ENCODE measurements at regions not wholly inside any gene's neighbourhood (a gene's known extent, or its start where the extent isn't known, plus 50 kb on each side); places are given as distances from the start of the nearest gene placed in this dataset.

DNA sequence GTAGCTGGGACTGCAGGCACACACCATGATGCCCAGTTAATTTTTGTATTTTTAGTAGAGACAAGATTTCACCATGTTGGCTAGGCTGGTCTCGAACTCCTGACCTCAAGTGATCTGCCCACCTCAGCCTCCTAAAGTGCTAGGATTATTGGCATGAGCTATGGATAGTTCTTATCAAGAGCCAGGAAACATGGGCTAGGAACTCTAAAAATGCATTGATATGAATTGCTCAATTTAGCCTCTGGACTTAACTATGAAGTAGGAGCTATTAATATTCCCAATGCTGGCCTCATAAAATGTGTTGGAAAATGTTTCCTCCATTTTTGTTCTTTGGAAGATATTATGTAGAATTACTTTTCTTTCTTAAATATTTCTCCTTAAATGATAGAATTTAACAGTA is 82.8 kb upstream of the PEX5L start:
- TF ChIP-seq, protein P1, sequence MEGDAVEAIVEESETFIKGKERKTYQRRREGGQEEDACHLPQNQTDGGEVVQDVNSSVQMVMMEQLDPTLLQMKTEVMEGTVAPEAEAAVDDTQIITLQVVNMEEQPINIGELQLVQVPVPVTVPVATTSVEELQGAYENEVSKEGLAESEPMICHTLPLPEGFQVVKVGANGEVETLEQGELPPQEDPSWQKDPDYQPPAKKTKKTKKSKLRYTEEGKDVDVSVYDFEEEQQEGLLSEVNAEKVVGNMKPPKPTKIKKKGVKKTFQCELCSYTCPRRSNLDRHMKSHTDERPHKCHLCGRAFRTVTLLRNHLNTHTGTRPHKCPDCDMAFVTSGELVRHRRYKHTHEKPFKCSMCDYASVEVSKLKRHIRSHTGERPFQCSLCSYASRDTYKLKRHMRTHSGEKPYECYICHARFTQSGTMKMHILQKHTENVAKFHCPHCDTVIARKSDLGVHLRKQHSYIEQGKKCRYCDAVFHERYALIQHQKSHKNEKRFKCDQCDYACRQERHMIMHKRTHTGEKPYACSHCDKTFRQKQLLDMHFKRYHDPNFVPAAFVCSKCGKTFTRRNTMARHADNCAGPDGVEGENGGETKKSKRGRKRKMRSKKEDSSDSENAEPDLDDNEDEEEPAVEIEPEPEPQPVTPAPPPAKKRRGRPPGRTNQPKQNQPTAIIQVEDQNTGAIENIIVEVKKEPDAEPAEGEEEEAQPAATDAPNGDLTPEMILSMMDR (IDR thresholded peaks at IDR 0.05) = no peak
- TF ChIP-seq POLR2A (IDR thresholded peaks at IDR 0.05) = no peak
